ENCODE measurements at regions not wholly inside any gene's neighbourhood (a gene's known extent, or its start where the extent isn't known, plus 50 kb on each side); places are given as distances from the start of the nearest gene placed in this dataset.
A peak's percentile ranks its signal among the peaks of the same experiment; 100 is the strongest.

GRCh38 chr6:139587469-139587868 is 213.0 kb upstream of the CITED2 start:
- no peak for FAIRE-seq
- H3K4me3 ChIP-seq (ENCODE audit: low read depth, low read length), result no peak overlapping the region

DNA sequence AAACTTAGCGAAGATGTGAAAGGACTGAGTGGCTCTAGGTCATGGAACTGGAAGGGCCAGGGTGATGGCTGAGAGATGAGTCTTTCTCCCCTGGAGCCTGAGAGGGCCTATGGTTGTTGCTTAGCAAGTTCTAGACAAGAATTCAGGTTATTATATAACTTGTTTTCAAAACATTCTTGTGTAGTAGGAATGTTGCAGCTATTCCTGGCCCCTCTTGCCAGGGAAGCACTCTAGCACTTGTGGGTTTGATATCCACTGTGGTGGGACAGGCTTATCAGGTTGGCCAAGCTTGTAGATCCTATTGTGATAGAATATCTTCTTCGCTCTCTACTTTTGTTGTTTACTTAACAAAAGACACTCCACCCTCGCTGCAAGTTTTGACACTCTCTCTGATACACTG is 211.8 kb upstream of the CITED2 start:
- H3K4me3 ChIP-seq (ENCODE audit: low read depth, low read length), result no peak overlapping the region
- DNase-seq (ENCODE audit: low read depth), result no peak
- no peaks in the 10 kb centered on the region for H3K27me3 ChIP-seq (ENCODE audit: control insufficient read depth, insufficient read depth, low read length)
- TF ChIP-seq, protein P1, sequence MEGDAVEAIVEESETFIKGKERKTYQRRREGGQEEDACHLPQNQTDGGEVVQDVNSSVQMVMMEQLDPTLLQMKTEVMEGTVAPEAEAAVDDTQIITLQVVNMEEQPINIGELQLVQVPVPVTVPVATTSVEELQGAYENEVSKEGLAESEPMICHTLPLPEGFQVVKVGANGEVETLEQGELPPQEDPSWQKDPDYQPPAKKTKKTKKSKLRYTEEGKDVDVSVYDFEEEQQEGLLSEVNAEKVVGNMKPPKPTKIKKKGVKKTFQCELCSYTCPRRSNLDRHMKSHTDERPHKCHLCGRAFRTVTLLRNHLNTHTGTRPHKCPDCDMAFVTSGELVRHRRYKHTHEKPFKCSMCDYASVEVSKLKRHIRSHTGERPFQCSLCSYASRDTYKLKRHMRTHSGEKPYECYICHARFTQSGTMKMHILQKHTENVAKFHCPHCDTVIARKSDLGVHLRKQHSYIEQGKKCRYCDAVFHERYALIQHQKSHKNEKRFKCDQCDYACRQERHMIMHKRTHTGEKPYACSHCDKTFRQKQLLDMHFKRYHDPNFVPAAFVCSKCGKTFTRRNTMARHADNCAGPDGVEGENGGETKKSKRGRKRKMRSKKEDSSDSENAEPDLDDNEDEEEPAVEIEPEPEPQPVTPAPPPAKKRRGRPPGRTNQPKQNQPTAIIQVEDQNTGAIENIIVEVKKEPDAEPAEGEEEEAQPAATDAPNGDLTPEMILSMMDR (IDR thresholded peaks at IDR 0.05; ENCODE audit: insufficient read depth, low read length, severe bottlenecking), result no peak
- FAIRE-seq, result no peak
- H3K36me3 ChIP-seq (ENCODE audit: control insufficient read depth, insufficient read depth, low read length), result no peaks in the 10 kb centered on the region

More at GRCh38 chr6:139587469-139587868, 213.0 kb upstream of the CITED2 start:
- TF ChIP-seq, protein P1 (IDR thresholded peaks at IDR 0.05; ENCODE audit: insufficient read depth, low read length, severe bottlenecking), result no peak
- peak; percentile 21 for DNase-seq (ENCODE audit: low read depth)
- Histone ChIP-seq H3K36me3 (ENCODE audit: control insufficient read depth, insufficient read depth, low read length) (no peaks in the 10 kb centered on the region), H3K27me3 (ENCODE audit: control insufficient read depth, insufficient read depth, low read length) (no peaks in the 10 kb centered on the region)

- no peak for FAIRE-seq
- no peak overlapping the region for H3K4me3 ChIP-seq (ENCODE audit: low read depth, low read length)
- no peak for DNase-seq (ENCODE audit: low read depth)
- TF ChIP-seq, protein P1 (IDR thresholded peaks at IDR 0.05; ENCODE audit: insufficient read depth, low read length, severe bottlenecking), result no peak
- H3K27me3 ChIP-seq (ENCODE audit: control insufficient read depth, insufficient read depth, low read length), result no peaks in the 10 kb centered on the region
- no peaks in the 10 kb centered on the region for H3K36me3 ChIP-seq (ENCODE audit: control insufficient read depth, insufficient read depth, low read length)
Observed at GRCh38 chr6:139584599-139584998, 210.2 kb upstream of the CITED2 start.

DNA sequence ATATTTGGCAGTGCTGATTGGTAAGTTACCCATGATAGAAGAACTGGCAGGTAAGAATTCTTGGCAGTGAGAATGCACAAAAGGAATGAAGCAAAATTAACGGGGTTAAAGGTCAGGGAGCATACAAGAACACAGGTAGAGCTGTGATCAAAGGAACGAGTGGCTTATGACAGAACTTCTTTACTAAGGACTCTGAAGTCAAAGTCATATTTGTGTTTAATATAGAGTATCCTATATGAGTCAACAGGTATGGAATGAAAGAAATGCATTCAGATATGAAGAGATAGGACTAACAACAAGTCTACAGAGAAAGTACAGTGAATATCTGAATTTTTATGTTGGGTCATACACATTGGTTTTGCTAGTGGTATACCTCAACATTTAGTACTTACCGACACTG is 209.0 kb upstream of the CITED2 start:
- no peak for FAIRE-seq
- peak; percentile 54 for DNase-seq (ENCODE audit: low read depth)
- H3K27me3 ChIP-seq (ENCODE audit: control insufficient read depth, insufficient read depth, low read length), result no peaks in the 10 kb centered on the region
- H3K4me3 ChIP-seq (ENCODE audit: low read depth, low read length), result no peak overlapping the region
- no peaks in the 10 kb centered on the region for H3K36me3 ChIP-seq (ENCODE audit: control insufficient read depth, insufficient read depth, low read length)
- TF ChIP-seq, protein P1 (IDR thresholded peaks at IDR 0.05; ENCODE audit: insufficient read depth, low read length, severe bottlenecking), result no peak

GRCh38 chr6:139582956-139583355 is 208.5 kb upstream of the CITED2 start:
- H3K4me3 ChIP-seq (ENCODE audit: low read depth, low read length), result no peak overlapping the region
- no peaks in the 10 kb centered on the region for H3K27me3 ChIP-seq (ENCODE audit: control insufficient read depth, insufficient read depth, low read length)
- FAIRE-seq (no peak), DNase-seq (ENCODE audit: low read depth) (no peak)
- H3K36me3 ChIP-seq (ENCODE audit: control insufficient read depth, insufficient read depth, low read length), result no peaks in the 10 kb centered on the region
- TF ChIP-seq, protein P1 (IDR thresholded peaks at IDR 0.05; ENCODE audit: insufficient read depth, low read length, severe bottlenecking), result no peak

DNA sequence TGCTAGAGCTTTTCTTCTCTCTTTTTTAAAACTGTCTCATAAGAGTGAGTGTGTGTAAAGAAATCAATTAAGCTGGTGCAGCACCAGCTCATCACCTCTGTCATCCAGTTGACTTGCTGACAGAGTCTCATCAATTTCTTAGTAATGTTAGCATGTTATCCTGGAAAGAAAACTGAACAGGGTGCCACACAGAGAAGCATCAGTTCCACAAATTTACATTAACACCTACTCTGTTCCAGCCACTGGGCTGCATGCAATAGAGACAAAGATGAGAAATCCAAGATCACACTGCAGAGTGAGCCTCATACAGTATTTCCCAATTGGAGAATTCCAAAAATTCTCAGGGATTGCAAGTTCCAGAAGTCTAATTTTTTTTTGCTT is 207.0 kb upstream of the CITED2 start:
- no peak for DNase-seq (ENCODE audit: low read depth)
- no peaks in the 10 kb centered on the region for H3K36me3 ChIP-seq (ENCODE audit: control insufficient read depth, insufficient read depth, low read length)
- no peaks in the 10 kb centered on the region for H3K27me3 ChIP-seq (ENCODE audit: control insufficient read depth, insufficient read depth, low read length)
- FAIRE-seq, result no peak
- no peak overlapping the region for H3K4me3 ChIP-seq (ENCODE audit: low read depth, low read length)
- TF ChIP-seq, protein P1 (IDR thresholded peaks at IDR 0.05; ENCODE audit: insufficient read depth, low read length, severe bottlenecking), result no peak

All from bronchial epithelial cell (primary cell).